Left ventricle myocardium inferior (tissue), 1 donor: ENCODE measurements at regions not wholly inside any gene's neighbourhood (a gene's known extent, or its start where the extent isn't known, plus 50 kb on each side); places are given as distances from the start of the nearest gene placed in this dataset.
A peak's percentile ranks its signal among the peaks of the same experiment; 100 is the strongest.

Experiments
- DNase-seq: peaks from one replicate; pipeline ENCODE4 v3.0.0-alpha.2; 2020
- H3K27ac ChIP-seq: fragments of 200-600 bp; replicated peaks from 2 replicates; pipeline ENCODE4 v1.8.0; 2021
- H3K27me3 ChIP-seq: fragments of 200-600 bp; 2 replicates; pipeline ENCODE4 v1.8.0; 2021; ENCODE audit warnings: low read depth
- H3K36me3 ChIP-seq: fragments of 200-600 bp; 2 replicates; pipeline ENCODE4 v1.8.0; 2021
- H3K4me1 ChIP-seq: fragments of 200-600 bp; 2 replicates; pipeline ENCODE4 v1.8.0; 2021
- H3K4me3 ChIP-seq: fragments of 200-600 bp; 2 replicates; pipeline ENCODE4 v1.8.0; 2021; ENCODE audit warnings: mild to moderate bottlenecking, moderate library complexity
- H3K9me3 ChIP-seq: fragments of 200-600 bp; replicated peaks from 2 replicates; pipeline ENCODE4 v1.8.0; 2021
- intact Hi-C: fragments of 100-400 bp; cut with micrococcal nuclease; formaldehyde crosslinking; loops from one replicate; pipeline ENCODE4 v1.11.0; 2022
- TF ChIP-seq, protein P1 (sequence below): fragments of 200-600 bp; IDR thresholded peaks from 2 replicates; pipeline ENCODE4 v1.8.0; 2021; ENCODE audit warnings: antibody characterized with exemption, mild to moderate bottlenecking, borderline replicate concordance
- donor health status: DM: no; HTN: yes; CAD: no; lungs with severe emphysema.

DNA sequence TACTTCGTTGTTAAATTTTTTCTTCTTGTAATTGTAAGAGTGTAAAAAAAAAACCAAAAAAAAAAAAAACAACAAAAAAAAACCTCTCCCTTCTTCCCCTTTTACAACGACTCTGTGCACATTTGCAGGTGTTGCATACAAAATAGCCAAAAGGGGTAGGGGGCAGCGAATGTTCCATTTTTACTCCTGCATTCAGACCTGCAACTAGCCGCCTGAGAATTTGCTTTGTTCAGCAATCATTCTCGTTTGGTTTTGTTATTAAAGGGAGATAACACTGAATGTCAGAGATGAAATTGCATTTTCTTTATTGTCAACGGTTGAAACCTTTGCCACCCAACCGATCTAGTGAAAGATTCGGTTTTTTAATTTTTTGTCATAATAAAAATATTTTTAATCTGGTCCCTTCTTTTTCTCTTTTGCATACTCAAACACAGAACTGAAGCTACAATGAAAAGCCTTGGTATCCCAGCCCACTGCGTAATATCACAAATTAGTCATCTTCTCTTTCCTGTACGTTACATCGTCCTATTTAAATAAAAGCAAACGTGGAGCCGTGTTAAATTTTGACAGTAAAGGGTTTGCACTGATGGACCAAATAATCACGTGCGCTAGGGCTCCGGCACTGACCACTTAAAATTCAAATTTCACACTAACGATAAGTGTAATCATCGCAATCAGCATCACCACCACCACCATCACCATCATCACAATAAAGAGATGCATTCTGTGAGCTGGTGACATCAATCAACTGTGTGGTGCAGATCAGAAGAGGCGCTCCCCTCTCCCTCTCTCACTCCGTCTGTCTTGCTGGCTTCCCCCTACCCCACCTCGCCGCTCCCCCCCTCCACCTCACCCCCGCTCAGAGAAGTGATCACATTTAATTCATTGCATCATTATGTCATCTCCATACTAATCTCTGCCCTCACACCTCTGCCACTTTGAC is 406.2 kb upstream of the PSMD7 start:
- intact Hi-C loops: no loop called here
- Histone ChIP-seq H3K36me3 (no peaks in the 10 kb centered on the region), H3K27ac (peak overlapping the region; percentile 52), H3K9me3 (no peaks in the 10 kb centered on the region), H3K4me1 (peaks cover 9% of the 10 kb centered on the region), H3K27me3 (peaks cover 92% of the 10 kb centered on the region), H3K4me3 (peak overlapping the region; percentile 50)
- TF ChIP-seq, protein P1, sequence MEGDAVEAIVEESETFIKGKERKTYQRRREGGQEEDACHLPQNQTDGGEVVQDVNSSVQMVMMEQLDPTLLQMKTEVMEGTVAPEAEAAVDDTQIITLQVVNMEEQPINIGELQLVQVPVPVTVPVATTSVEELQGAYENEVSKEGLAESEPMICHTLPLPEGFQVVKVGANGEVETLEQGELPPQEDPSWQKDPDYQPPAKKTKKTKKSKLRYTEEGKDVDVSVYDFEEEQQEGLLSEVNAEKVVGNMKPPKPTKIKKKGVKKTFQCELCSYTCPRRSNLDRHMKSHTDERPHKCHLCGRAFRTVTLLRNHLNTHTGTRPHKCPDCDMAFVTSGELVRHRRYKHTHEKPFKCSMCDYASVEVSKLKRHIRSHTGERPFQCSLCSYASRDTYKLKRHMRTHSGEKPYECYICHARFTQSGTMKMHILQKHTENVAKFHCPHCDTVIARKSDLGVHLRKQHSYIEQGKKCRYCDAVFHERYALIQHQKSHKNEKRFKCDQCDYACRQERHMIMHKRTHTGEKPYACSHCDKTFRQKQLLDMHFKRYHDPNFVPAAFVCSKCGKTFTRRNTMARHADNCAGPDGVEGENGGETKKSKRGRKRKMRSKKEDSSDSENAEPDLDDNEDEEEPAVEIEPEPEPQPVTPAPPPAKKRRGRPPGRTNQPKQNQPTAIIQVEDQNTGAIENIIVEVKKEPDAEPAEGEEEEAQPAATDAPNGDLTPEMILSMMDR: no peak
- DNase-seq: no peak

DNA sequence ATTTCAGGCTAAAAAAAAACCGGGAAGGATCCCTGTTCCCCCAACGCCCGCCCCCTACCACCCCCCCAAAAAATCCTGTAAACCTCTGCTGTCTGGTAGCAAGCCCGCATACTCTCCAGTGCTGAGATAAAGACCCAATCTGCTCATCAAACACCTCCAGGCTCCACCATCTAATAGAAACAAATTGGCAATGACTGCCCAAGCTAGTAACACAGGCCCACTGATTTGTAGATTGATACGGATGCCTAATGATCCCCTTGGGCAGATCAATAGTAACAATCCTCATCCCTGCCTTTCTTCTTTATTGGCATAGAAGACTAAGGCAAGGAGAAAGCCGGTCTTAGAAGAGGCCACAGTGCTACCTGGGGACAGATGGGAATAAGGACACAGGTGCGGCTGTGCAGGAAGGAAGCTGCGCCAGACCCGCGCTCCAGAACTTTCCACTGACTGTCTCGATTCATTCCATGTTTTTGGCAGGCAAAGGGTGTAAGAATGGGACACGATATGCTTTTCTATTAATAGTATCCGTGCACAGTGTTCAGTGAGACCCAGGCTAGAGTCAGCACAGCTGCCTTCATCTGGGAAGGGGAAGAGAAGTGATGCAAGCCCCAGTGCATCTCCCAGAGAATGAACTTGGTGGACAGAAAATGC is 407.6 kb upstream of the PSMD7 start:
- intact Hi-C loops: no loop called here
- no peak for DNase-seq
- H3K9me3 ChIP-seq: no peaks in the 10 kb centered on the region
- no peaks in the 10 kb centered on the region for H3K36me3 ChIP-seq
- H3K27ac ChIP-seq: peak overlapping the region; percentile 52
- TF ChIP-seq, protein P1: no peak
- peaks cover 87% of the 10 kb centered on the region for H3K27me3 ChIP-seq
- H3K4me3 ChIP-seq: peak overlapping the region; percentile 8
- H3K4me1 ChIP-seq: peaks cover 9% of the 10 kb centered on the region

DNA sequence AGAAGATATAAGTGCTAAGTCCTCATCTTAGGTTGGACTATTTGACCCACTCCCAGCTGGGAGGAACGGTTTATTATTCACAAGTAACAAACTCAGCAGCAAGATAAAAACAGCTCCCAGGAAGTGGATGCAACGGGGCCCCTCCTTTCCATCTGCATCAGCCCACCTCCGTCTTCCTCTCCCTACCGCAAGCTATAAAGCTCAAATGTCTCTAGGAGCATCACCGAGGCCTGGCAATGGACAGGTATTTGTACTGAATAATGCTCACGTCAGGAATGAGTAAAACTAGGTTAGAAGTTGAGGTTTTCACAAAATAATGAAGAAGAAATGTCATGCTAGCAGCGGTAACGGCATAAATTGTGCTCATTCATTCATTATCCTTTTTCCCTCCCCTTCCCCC is 408.7 kb upstream of the PSMD7 start:
- Histone ChIP-seq H3K4me1 (peaks cover 9% of the 10 kb centered on the region), H3K36me3 (no peaks in the 10 kb centered on the region), H3K27me3 (peaks cover 78% of the 10 kb centered on the region), H3K9me3 (no peaks in the 10 kb centered on the region), H3K27ac (no peak overlapping the region), H3K4me3 (no peak overlapping the region)
- TF ChIP-seq, protein P1: no peak
- intact Hi-C loops: no loop called here
- DNase-seq: no peak

DNA sequence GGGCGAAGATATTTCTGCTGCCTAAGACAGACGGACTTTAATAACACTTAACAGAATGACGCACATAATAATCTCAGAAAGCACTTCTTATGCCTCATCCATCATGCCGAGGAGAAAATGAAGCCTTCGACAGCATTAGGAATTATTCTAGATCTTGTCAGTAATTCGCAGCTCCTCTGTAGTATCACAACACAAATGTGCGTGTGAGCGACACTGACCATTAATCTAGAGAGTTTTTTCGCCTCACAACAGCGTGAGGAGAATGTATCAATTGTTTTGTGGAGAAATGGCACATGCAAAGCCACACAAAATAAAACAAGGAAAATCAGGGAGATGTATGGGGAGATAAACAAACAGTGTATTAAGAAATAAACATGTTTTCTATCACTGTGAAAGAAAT is 410.2 kb upstream of the PSMD7 start:
- intact Hi-C loops: no loop called here
- no peaks in the 10 kb centered on the region for H3K9me3 ChIP-seq
- TF ChIP-seq, protein P1: no peak
- no peak overlapping the region for H3K4me3 ChIP-seq
- no peak overlapping the region for H3K27ac ChIP-seq
- H3K27me3 ChIP-seq: peaks cover 75% of the 10 kb centered on the region
- peaks cover 9% of the 10 kb centered on the region for H3K4me1 ChIP-seq
- H3K36me3 ChIP-seq: no peaks in the 10 kb centered on the region
- no peak for DNase-seq

DNA sequence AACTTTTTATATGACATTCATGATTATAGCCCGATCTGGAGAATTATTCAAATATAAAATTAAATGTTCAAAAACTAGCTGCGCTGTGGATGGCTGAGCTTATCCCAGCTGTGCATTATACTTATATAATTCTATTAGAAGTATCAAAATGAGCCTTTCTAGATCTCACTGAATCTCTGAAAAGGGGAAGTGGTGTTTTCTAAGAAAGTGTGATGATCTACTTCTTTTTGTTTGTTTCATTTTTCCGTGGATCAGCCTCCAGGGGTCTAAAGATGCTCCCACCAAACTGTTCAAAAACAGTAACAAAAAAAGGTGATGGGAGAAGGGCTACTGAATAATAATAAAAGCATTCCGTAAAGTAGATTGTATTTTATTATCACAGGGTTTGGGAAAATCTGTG is 411.3 kb upstream of the PSMD7 start:
- H3K4me3 ChIP-seq: no peak overlapping the region
- intact Hi-C loops: no loop called here
- TF ChIP-seq, protein P1: no peak
- H3K4me1 ChIP-seq: peaks cover 9% of the 10 kb centered on the region
- no peak overlapping the region for H3K27ac ChIP-seq
- H3K9me3 ChIP-seq: no peaks in the 10 kb centered on the region
- H3K27me3 ChIP-seq: peaks cover 64% of the 10 kb centered on the region
- no peaks in the 10 kb centered on the region for H3K36me3 ChIP-seq
- no peak for DNase-seq
